Mesenchymal stem cell (in vitro differentiated cells and primary cell): ENCODE measurements at regions not wholly inside any gene's neighbourhood (a gene's known extent, or its start where the extent isn't known, plus 50 kb on each side); places are given as distances from the start of the nearest gene placed in this dataset.

Experiments
- DNase-seq: peaks from one replicate; pipeline ENCODE4 v3.0.0-alpha.2; 2013
- H2AFZ ChIP-seq: one replicate; pipeline ENCODE4 v1.6.1; 2013; ENCODE audit warnings: low read depth, mild to moderate bottlenecking, control low read depth, inconsistent platforms, low read length, moderate library complexity
- H2AK5ac ChIP-seq: 2 replicates; pipeline ENCODE4 v1.6.1; 2013; ENCODE audit warnings: low read length, moderate library complexity, mild to moderate bottlenecking, inconsistent platforms; ENCODE audit not compliant: severe bottlenecking
- H2BK120ac ChIP-seq: one replicate; pipeline ENCODE4 v1.6.1; 2013; ENCODE audit warnings: low read depth, mild to moderate bottlenecking, inconsistent platforms, low read length, moderate library complexity
- H2BK12ac ChIP-seq, 2 experiments: one replicate each; pipeline ENCODE4 v1.6.1; 2013; ENCODE audit warnings: inconsistent platforms in 2 of 2, low read length in 2 of 2, mild to moderate bottlenecking in 2 of 2, moderate library complexity in 2 of 2, control low read depth in 1 of 2
- H2BK15ac ChIP-seq: one replicate; pipeline ENCODE4 v1.6.1; 2013; ENCODE audit warnings: mild to moderate bottlenecking, low read depth, inconsistent platforms; ENCODE audit not compliant: poor library complexity, severe bottlenecking
- H2BK5ac ChIP-seq: 2 replicates; pipeline ENCODE4 v1.6.1; 2013; ENCODE audit warnings: low read depth, mild to moderate bottlenecking, low read length, control low read depth, inconsistent platforms; ENCODE audit not compliant: poor library complexity, severe bottlenecking
- H3K14ac ChIP-seq, 2 experiments: one replicate each; pipeline ENCODE4 v1.6.1; 2013; ENCODE audit warnings: inconsistent platforms in 2 of 2, low read length in 2 of 2, control low read depth in 1 of 2, mild to moderate bottlenecking in 1 of 2, moderate library complexity in 1 of 2
- H3K18ac ChIP-seq, 2 experiments: one replicate each; pipeline ENCODE4 v1.6.1; 2013; ENCODE audit warnings: inconsistent platforms in 2 of 2, low read length in 2 of 2, control low read depth in 1 of 2, low read depth in 1 of 2, mild to moderate bottlenecking in 1 of 2
- H3K23ac ChIP-seq, 2 experiments: one replicate each; pipeline ENCODE4 v1.6.1; 2013; ENCODE audit warnings: inconsistent platforms in 2 of 2, low read length in 2 of 2, mild to moderate bottlenecking in 2 of 2, moderate library complexity in 2 of 2, control low read depth in 1 of 2
- H3K27ac ChIP-seq: 2 replicates; pipeline ENCODE4 v1.5.1; 2013; ENCODE audit warnings: mild to moderate bottlenecking, moderate library complexity, low read length, control low read depth, inconsistent platforms; ENCODE audit not compliant: poor library complexity, severe bottlenecking
- H3K27me3 ChIP-seq, 2 experiments: 2 replicates each; pipeline versions ENCODE4 v1.6.1 to v1.7.0; 2013; ENCODE audit warnings: low read length in 2 of 2, mild to moderate bottlenecking in 2 of 2, moderate library complexity in 2 of 2, control low read depth in 1 of 2, inconsistent platforms in 1 of 2; ENCODE audit not compliant: control insufficient read depth in 1 of 2, insufficient read depth in 1 of 2
- H3K36me3 ChIP-seq, 2 experiments: 2 replicates each; pipeline versions ENCODE4 v1.6.1 to v1.7.0; 2013; ENCODE audit warnings: low read length in 2 of 2, control low read depth in 1 of 2, inconsistent platforms in 1 of 2, low read depth in 1 of 2, mild to moderate bottlenecking in 1 of 2; ENCODE audit not compliant: insufficient read depth in 2 of 2, control insufficient read depth in 1 of 2
- H3K4ac ChIP-seq, 2 experiments: one replicate each; pipeline ENCODE4 v1.6.1; 2013; ENCODE audit warnings: inconsistent platforms in 2 of 2, low read length in 2 of 2, mild to moderate bottlenecking in 2 of 2, moderate library complexity in 2 of 2, control low read depth in 1 of 2, low read depth in 1 of 2
- H3K4me1 ChIP-seq: 2 replicates; pipeline ENCODE4 v1.6.1; 2013; ENCODE audit warnings: low read depth, low read length, control low read depth; ENCODE audit not compliant: control insufficient read depth, insufficient read depth
- H3K4me2 ChIP-seq: 2 replicates; pipeline ENCODE4 v1.6.1; 2013; ENCODE audit warnings: low read length, mild to moderate bottlenecking, inconsistent platforms; ENCODE audit not compliant: poor library complexity, severe bottlenecking
- H3K4me3 ChIP-seq, 2 experiments: 2 replicates each; pipeline versions ENCODE4 v1.5.1 to v1.7.0; 2013; ENCODE audit warnings: low read length in 2 of 2, mild to moderate bottlenecking in 2 of 2, control low read depth in 1 of 2, low read depth in 1 of 2; ENCODE audit not compliant: insufficient read depth in 1 of 2
- H3K79me1 ChIP-seq: replicated peaks from 2 replicates; pipeline ENCODE4 v1.6.1; 2013; ENCODE audit warnings: mild to moderate bottlenecking, control low read depth, low read length, inconsistent platforms; ENCODE audit not compliant: poor library complexity, severe bottlenecking
- H3K9ac ChIP-seq: 2 replicates; pipeline ENCODE4 v1.7.0; 2013; ENCODE audit warnings: mild to moderate bottlenecking, low read length, moderate library complexity
- H3K9me3 ChIP-seq: 2 replicates; pipeline ENCODE4 v1.7.0; 2013; ENCODE audit warnings: mild to moderate bottlenecking, low read length; ENCODE audit not compliant: control insufficient read depth
- H4K8ac ChIP-seq: one replicate; pipeline ENCODE4 v1.6.1; 2013; ENCODE audit warnings: inconsistent platforms, mild to moderate bottlenecking, low read length, moderate library complexity
- H4K91ac ChIP-seq: one replicate; pipeline ENCODE4 v1.6.1; 2013; ENCODE audit warnings: mild to moderate bottlenecking, low read length, inconsistent platforms
- WGBS: methylation state at CpG from one replicate; pipeline ENCODE4 v1.1.7; 2013; ENCODE audit warnings: mixed read lengths; 5-methylcytosine and 5-hydroxymethylcytosine counted together

DNA sequence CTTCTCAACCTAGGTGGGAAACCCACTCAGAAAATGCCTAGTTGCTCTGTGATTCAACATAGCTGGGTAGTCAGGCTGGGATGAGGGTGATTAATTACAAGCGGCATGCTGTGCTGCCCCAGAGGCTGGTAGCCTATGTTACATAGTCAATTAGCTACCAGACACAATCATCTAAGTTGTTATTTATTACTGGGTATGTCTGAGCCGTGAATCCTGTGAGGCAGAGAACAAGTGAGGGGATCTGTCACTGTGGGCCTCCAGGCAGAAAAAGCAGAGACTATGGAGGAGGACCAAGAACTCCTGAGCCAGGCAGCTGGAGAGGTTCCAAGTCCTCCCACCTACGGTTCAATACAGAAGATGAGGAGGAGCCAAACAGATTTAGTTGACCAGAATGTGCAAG lies 186.6 kb upstream of the BDNF start:
- no peak overlapping the region for H2BK15ac ChIP-seq
- 93% methylated on average over 2 of the region's 3 CpGs for WGBS
- no peak overlapping the region for H3K18ac ChIP-seq
- H3K9ac ChIP-seq, result no peak overlapping the region
- no peak overlapping the region for H2BK5ac ChIP-seq
- H3K4me3 ChIP-seq, result no peak overlapping the region
- H2AFZ ChIP-seq, result no peak overlapping the region
- no peak overlapping the region for H2AK5ac ChIP-seq
- no peak overlapping the region for H2BK12ac ChIP-seq
- no peak overlapping the region for H3K27ac ChIP-seq
- no peaks in the 10 kb centered on the region for H3K79me1 ChIP-seq
- DNase-seq, result no peak
- H3K23ac ChIP-seq, result no peak overlapping the region
- H3K9me3 ChIP-seq, result no peaks in the 10 kb centered on the region
- H4K8ac ChIP-seq, result no peak overlapping the region
- no peak overlapping the region for H3K4me2 ChIP-seq
- no peaks in the 10 kb centered on the region for H3K4me1 ChIP-seq
- no peak overlapping the region for H2BK120ac ChIP-seq
- no peak overlapping the region for H3K4ac ChIP-seq
- no peaks in the 10 kb centered on the region for H3K36me3 ChIP-seq
- H3K14ac ChIP-seq, result no peak overlapping the region
- H4K91ac ChIP-seq, result no peak overlapping the region
- no peaks in the 10 kb centered on the region for H3K27me3 ChIP-seq

DNA sequence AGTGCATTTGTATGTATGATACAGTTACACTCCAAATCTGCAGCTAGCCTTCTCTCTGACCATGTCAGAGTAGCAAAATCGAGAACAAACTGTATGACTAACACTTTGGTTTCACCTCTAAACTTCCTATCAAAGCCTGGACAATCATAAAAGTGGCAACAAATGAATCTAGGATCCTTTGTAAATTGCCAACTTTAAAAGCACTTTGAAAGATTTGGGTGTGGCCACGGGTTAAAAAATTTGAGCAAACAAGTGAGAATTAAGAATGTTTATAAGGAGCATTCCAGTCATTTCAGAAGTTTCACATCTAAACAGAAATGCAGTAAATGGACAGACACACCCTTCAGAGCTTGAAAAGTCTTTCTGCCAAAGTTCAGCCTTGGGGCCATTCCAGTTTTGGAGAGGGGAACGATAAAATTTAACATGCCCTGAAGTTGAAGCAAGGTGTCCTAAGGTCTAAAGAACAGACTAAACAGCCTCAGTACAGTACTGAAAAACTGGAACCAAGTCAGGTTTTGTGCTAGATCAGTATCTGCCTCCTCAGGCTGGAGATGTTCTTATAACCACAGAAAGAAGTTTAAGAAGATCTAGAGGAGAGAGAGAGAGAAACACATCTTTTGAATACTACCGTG lies 181.9 kb upstream of the BDNF start:
- Histone ChIP-seq H3K4ac (no peak overlapping the region), H3K4me2 (no peak overlapping the region), H3K14ac (no peak overlapping the region), H3K9me3 (no peaks in the 10 kb centered on the region), H3K9ac (no peak overlapping the region), H3K27me3 (no peaks in the 10 kb centered on the region), H4K91ac (no peak overlapping the region), H2AK5ac (no peak overlapping the region), H3K4me3 (no peak overlapping the region), H2AFZ (no peak overlapping the region), H2BK15ac (no peak overlapping the region), H2BK5ac (no peak overlapping the region), H3K4me1 (no peaks in the 10 kb centered on the region), H3K36me3 (no peaks in the 10 kb centered on the region), H2BK12ac (no peak overlapping the region), H3K27ac (no peak overlapping the region), H3K18ac (no peak overlapping the region), H3K79me1 (no peaks in the 10 kb centered on the region), H3K23ac (no peak overlapping the region), H2BK120ac (no peak overlapping the region), H4K8ac (no peak overlapping the region)
- 31% methylated on average over 3 of the region's 4 CpGs for WGBS
- DNase-seq, result peak; percentile 19

DNA sequence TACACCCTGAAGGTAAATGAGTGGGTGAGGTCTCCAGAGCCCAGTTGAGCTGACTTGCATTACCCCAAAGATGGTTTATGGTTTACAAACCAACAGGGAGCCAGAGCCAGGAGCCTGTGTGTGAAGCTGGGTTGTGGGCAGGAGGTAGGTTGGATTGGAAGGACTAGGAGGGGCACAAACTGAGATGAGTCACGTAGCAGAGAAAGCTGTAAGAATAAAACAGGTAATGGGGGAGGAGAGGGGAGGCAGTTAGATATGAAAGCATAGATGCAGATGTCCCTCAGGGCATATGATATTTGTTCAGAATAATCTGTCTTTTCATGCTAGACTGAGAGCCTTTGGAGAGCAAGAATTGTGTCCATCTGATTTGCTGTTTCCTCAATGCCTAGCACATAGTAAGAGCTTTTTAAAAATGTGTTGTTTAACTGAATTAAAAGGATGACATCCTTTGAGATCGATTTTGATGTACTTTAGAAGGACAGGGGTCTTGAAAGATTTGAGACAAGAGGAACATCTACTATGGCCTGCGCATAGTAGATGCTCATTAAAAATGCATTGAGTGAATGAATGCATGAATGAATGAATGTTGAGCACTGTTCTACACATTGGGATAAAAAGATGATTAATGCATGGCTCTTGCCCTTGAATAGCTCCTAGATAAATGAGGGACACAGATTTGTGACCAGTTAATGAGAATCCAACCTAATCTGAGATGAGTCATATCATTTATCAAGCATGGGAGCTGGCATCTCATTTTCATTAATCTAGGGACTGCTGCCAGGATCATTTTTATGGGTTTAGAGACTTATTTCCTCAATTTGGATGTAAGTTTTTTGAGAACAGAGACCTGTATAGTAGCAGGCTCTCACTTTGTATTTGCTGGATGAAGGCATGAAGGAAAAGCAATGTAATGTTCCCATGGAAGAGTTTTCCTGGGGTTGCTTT lies 175.8 kb upstream of the BDNF start:
- Histone ChIP-seq H3K9ac (no peak overlapping the region), H3K4ac (no peak overlapping the region), H3K27me3 (no peaks in the 10 kb centered on the region), H3K4me3 (no peak overlapping the region), H3K36me3 (no peaks in the 10 kb centered on the region), H2BK120ac (no peak overlapping the region), H2BK12ac (no peak overlapping the region), H3K23ac (no peak overlapping the region), H3K9me3 (peaks cover 7% of the 10 kb centered on the region), H3K14ac (no peak overlapping the region), H4K91ac (no peak overlapping the region), H3K4me2 (no peak overlapping the region), H2AK5ac (no peak overlapping the region), H2BK5ac (no peak overlapping the region), H2BK15ac (no peak overlapping the region), H3K18ac (no peak overlapping the region), H3K27ac (no peak overlapping the region), H3K79me1 (no peaks in the 10 kb centered on the region), H3K4me1 (peaks cover 2% of the 10 kb centered on the region), H2AFZ (no peak overlapping the region), H4K8ac (no peak overlapping the region)
- no peak for DNase-seq
- 81% methylated on average over 3 of the region's 3 CpGs for WGBS

DNA sequence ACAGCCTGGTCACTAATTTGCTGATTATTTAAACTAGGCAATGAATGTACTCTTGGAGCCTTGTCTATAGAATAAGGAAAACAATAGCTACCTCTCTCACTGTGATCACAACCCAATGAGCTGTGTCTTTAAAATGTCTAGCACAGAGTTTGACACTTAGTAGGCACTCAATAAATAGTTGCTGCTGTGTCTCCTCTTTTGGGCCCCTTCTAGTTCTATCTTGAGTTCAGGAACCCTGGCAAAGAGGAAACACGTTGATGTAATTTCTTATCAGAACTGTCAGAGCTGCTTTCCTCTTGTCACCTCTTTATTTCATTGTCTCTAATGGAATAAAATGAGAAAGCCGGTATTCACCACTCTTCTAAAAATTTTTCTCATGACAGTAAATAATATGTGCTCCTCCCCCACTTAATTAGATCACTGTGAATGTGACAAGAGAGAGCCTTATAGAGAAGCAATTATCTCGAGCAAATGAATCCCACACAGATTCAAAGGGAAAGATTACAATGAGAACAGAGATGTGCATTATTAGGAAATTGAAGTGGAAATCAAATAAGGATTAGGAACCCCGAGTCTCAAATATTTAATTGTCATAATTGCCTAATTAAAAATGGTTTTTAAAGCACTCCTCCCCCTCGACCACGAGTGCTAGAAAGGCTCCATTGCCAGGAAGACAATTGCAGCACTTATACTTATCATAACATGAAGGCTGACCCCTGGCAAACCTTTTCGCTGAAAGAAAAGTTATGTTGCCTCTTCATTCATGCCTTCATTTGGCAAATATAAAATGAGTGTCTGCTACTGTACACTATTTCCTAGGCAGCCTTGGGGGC lies 175.0 kb upstream of the BDNF start:
- Histone ChIP-seq H3K4me3 (no peak overlapping the region), H3K79me1 (no peaks in the 10 kb centered on the region), H2BK15ac (no peak overlapping the region), H3K4me2 (no peak overlapping the region), H3K9me3 (peaks cover 7% of the 10 kb centered on the region), H2BK5ac (no peak overlapping the region), H3K27me3 (no peaks in the 10 kb centered on the region), H3K23ac (no peak overlapping the region), H2AK5ac (no peak overlapping the region), H4K8ac (no peak overlapping the region), H2BK120ac (no peak overlapping the region), H2BK12ac (peak overlapping the region in 1 of 2 experiments; percentile 51), H4K91ac (no peak overlapping the region), H3K4me1 (peaks cover 2% of the 10 kb centered on the region), H3K36me3 (no peaks in the 10 kb centered on the region), H3K9ac (no peak overlapping the region), H3K18ac (no peak overlapping the region), H3K27ac (no peak overlapping the region), H3K4ac (no peak overlapping the region), H3K14ac (no peak overlapping the region), H2AFZ (no peak overlapping the region)
- WGBS, result 90% methylated on average over 5 of the region's 7 CpGs
- no peak for DNase-seq
